GM12865 (cell line): ENCODE measurements at regions not wholly inside any gene's neighbourhood (a gene's known extent, or its start where the extent isn't known, plus 50 kb on each side); places are given as distances from the start of the nearest gene placed in this dataset.

Experiments used
- DNase-seq: peaks from one replicate; pipeline ENCODE4 v3.0.0; 2010; ENCODE audit warnings: low read depth
- H3K4me3 ChIP-seq: 2 replicates; pipeline ENCODE4 v1.5.1; 2011; ENCODE audit warnings: mild to moderate bottlenecking, low read depth, low read length, control low read depth
- CTCF ChIP-seq: IDR thresholded peaks from 2 replicates; pipeline ENCODE4 v1.5.1; 2011; ENCODE audit warnings: low read length, control low read depth, low read depth, inconsistent platforms; ENCODE audit not compliant: insufficient read depth; ENCODE audit errors: missing control alignments

GRCh38 chr12:72082986-72083820 lies 144.6 kb downstream of the TPH2 start:
- no peak for TF ChIP-seq CTCF
- H3K4me3 ChIP-seq = no peak overlapping the region
- DNase-seq = no peak

GRCh38 chr12:72084061-72084460 lies 145.4 kb downstream of the TPH2 start:
- H3K4me3 ChIP-seq = no peak overlapping the region
- TF ChIP-seq CTCF = no peak
- DNase-seq = no peak

GRCh38 chr12:72084880-72085279 lies 146.2 kb downstream of the TPH2 start:
- TF ChIP-seq CTCF = no peak
- no peak for DNase-seq

GRCh38 chr12:72089678-72090077 lies 151.0 kb downstream of the TPH2 start:
- no peak for TF ChIP-seq CTCF
- H3K4me3 ChIP-seq = no peak overlapping the region
- DNase-seq = no peak

More at GRCh38 chr12:72084880-72085279, 146.2 kb downstream of the TPH2 start:
- H3K4me3 ChIP-seq = no peak overlapping the region

- TF ChIP-seq CTCF = no peak
- no peak for DNase-seq
- no peak overlapping the region for H3K4me3 ChIP-seq
Observed at GRCh38 chr12:72093424-72093823, 154.8 kb downstream of the TPH2 start.

GRCh38 chr12:72093930-72094329 lies 155.3 kb downstream of the TPH2 start:
- no peak for TF ChIP-seq CTCF
- no peak for DNase-seq
- no peak overlapping the region for H3K4me3 ChIP-seq

GRCh38 chr12:72094490-72094889 lies 155.8 kb downstream of the TPH2 start:
- no peak for DNase-seq
- H3K4me3 ChIP-seq = no peak overlapping the region
- TF ChIP-seq CTCF = no peak
